ENCODE measurements at regions not wholly inside any gene's neighbourhood (a gene's known extent, or its start where the extent isn't known, plus 50 kb on each side); places are given as distances from the start of the nearest gene placed in this dataset.

- TF ChIP-seq POLR2AphosphoS5 (IDR thresholded peaks at IDR 0.05; ENCODE audit: low read depth, low read length) (no peak), POLR2A (IDR thresholded peaks at IDR 0.05; ENCODE audit: low read depth, low read length) (no peak)
Measured at GRCh38 chrX:39601231-39602177, 496.3 kb downstream of the BCOR start.

Measured in GM12892 (cell line).